ENCODE measurements at regions not wholly inside any gene's neighbourhood (a gene's known extent, or its start where the extent isn't known, plus 50 kb on each side); places are given as distances from the start of the nearest gene placed in this dataset.

DNA sequence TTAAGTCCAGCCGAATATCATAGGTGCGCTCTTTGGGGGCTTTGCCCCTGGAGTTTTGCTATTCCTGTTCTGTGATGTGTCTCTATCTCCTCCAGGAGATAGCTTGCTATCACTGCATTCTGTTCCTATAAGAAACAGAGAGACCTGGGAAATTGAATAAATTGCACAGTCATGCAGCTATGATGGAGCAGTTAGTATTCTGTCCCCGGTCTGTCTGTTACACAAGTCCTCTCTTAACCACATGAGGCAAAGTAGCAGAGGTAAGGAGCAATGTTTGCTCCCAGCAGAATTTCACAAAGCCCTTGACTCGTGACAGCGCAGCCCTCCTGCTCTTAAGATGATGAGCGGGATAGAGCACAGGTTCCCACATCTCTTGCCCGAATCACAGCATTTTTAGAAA is 63.9 kb upstream of the GRHL3 start:
- TF ChIP-seq, protein P1, sequence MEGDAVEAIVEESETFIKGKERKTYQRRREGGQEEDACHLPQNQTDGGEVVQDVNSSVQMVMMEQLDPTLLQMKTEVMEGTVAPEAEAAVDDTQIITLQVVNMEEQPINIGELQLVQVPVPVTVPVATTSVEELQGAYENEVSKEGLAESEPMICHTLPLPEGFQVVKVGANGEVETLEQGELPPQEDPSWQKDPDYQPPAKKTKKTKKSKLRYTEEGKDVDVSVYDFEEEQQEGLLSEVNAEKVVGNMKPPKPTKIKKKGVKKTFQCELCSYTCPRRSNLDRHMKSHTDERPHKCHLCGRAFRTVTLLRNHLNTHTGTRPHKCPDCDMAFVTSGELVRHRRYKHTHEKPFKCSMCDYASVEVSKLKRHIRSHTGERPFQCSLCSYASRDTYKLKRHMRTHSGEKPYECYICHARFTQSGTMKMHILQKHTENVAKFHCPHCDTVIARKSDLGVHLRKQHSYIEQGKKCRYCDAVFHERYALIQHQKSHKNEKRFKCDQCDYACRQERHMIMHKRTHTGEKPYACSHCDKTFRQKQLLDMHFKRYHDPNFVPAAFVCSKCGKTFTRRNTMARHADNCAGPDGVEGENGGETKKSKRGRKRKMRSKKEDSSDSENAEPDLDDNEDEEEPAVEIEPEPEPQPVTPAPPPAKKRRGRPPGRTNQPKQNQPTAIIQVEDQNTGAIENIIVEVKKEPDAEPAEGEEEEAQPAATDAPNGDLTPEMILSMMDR (IDR thresholded peaks at IDR 0.05): no peak
- TF ChIP-seq EZH2 (IDR thresholded peaks at IDR 0.05): no peak
- no peak for TF ChIP-seq EZH2phosphoT487 (IDR thresholded peaks at IDR 0.05)
